Esophagus mucosa (tissue), 1 donor: ENCODE measurements at regions not wholly inside any gene's neighbourhood (a gene's known extent, or its start where the extent isn't known, plus 50 kb on each side); places are given as distances from the start of the nearest gene placed in this dataset.

Experiments
- ATAC-seq: fragments of 200-7000 bp; cut with Tn5 transposase; one replicate; pipeline ENCODE4 v1.9.1; 2020
- donor health status: DM: yes; HTN: yes; CAD: no.

- no peak for ATAC-seq
These were observed 69.5 kb downstream of the ENGASE start for GRCh38 chr17:79144133-79144532.

- no peak for ATAC-seq
These were observed 67.8 kb downstream of the ENGASE start for GRCh38 chr17:79142375-79142774.

GRCh38 chr17:79141578-79142355 is 67.1 kb downstream of the ENGASE start:
- ATAC-seq = no peak

GRCh38 chr17:79138826-79139225 is 64.2 kb downstream of the ENGASE start:
- ATAC-seq = no peak

GRCh38 chr17:79137789-79138165 is 63.2 kb downstream of the ENGASE start:
- ATAC-seq = no peak

GRCh38 chr17:79137015-79137788 is 62.6 kb downstream of the ENGASE start:
- ATAC-seq = no peak

GRCh38 chr17:79136596-79136995 is 62.0 kb downstream of the ENGASE start:
- ATAC-seq = no peak
